ENCODE measurements at regions not wholly inside any gene's neighbourhood (a gene's known extent, or its start where the extent isn't known, plus 50 kb on each side); places are given as distances from the start of the nearest gene placed in this dataset.

GRCh38 chr7:116328161-116328560 is 117.8 kb downstream of the TES start:
- H2BK12ac ChIP-seq (ENCODE audit: low read length), result no peak overlapping the region
- no peak overlapping the region for H4K8ac ChIP-seq (ENCODE audit: low read depth, low read length)
- no CpG with 5 or more reads among the region's 1 CpG for WGBS, 2 donors (ENCODE audit: extremely low coverage in 2 of 2, insufficient read length in 2 of 2, insufficient replicate concordance in 1 of 2)
- H3K23ac ChIP-seq (ENCODE audit: low read depth, low read length, poor library complexity), result no peak overlapping the region
- H2AFZ ChIP-seq (ENCODE audit: low read length), result no peak overlapping the region
- H3K18ac ChIP-seq (ENCODE audit: low read length), result no peak overlapping the region
- H3K27me3 ChIP-seq (ENCODE audit: control insufficient read depth in 3 of 3, insufficient read depth in 3 of 3, low read depth in 1 of 3, low read length in 3 of 3), result no peaks in the 10 kb centered on the region
- no peaks in the 10 kb centered on the region for H3K9me3 ChIP-seq (replicated peaks in 1 of 2; ENCODE audit: control insufficient read depth in 2 of 2, insufficient read depth in 1 of 2, low read depth in 1 of 2, low read length in 2 of 2)
- no peak overlapping the region for H2AK5ac ChIP-seq (ENCODE audit: low read depth, low read length)
- no peak overlapping the region for H3K4ac ChIP-seq (ENCODE audit: low read length)
- no peaks in the 10 kb centered on the region for H3K4me1 ChIP-seq (ENCODE audit: control insufficient read depth in 2 of 2, insufficient read depth in 1 of 2, low read depth in 1 of 2, low read length in 2 of 2)
- no peak for DNase-seq (ENCODE audit: low spot score)
- H2BK15ac ChIP-seq (ENCODE audit: low read length), result no peak overlapping the region
- H2BK120ac ChIP-seq (ENCODE audit: low read depth, low read length), result no peak overlapping the region
- no peak overlapping the region for H4K91ac ChIP-seq (ENCODE audit: low read depth, low read length, poor library complexity)
- no peaks in the 10 kb centered on the region for H3K79me1 ChIP-seq (ENCODE audit: low read depth, low read length)
- H3K27ac ChIP-seq (replicated peaks; ENCODE audit: low read length), result no peak overlapping the region
- H3K36me3 ChIP-seq (replicated peaks in 1 of 2; ENCODE audit: control insufficient read depth in 2 of 2, insufficient read depth in 2 of 2, low read length in 2 of 2), result no peaks in the 10 kb centered on the region
- H3K9ac ChIP-seq (ENCODE audit: low read depth, low read length, poor library complexity), result no peak overlapping the region
- no peak overlapping the region for H2BK5ac ChIP-seq (ENCODE audit: low read length)
- no peak overlapping the region for H3K4me3 ChIP-seq (ENCODE audit: low read length in 2 of 2)
- no peak overlapping the region for H3K4me2 ChIP-seq (ENCODE audit: insufficient read depth, low read length, poor library complexity, severe bottlenecking)
- no peak overlapping the region for H3K14ac ChIP-seq (ENCODE audit: low read length)

GRCh38 chr7:116329686-116330503 is 119.6 kb downstream of the TES start:
- WGBS, 2 donors (ENCODE audit: extremely low coverage in 2 of 2, insufficient read length in 2 of 2, insufficient replicate concordance in 1 of 2), result no CpG with 5 or more reads among the region's 1 CpG

GRCh38 chr7:116331020-116331419 is 120.7 kb downstream of the TES start:
- H3K18ac ChIP-seq (ENCODE audit: low read length), result no peak overlapping the region
- H2BK120ac ChIP-seq (ENCODE audit: low read depth, low read length), result no peak overlapping the region
- no peak overlapping the region for H3K4ac ChIP-seq (ENCODE audit: low read length)
- H2BK15ac ChIP-seq (ENCODE audit: low read length), result no peak overlapping the region
- no peaks in the 10 kb centered on the region for H3K9me3 ChIP-seq (replicated peaks in 1 of 2; ENCODE audit: control insufficient read depth in 2 of 2, insufficient read depth in 1 of 2, low read depth in 1 of 2, low read length in 2 of 2)
- no peak overlapping the region for H2AFZ ChIP-seq (ENCODE audit: low read length)
- H3K4me2 ChIP-seq (ENCODE audit: insufficient read depth, low read length, poor library complexity, severe bottlenecking), result no peak overlapping the region
- H3K23ac ChIP-seq (ENCODE audit: low read depth, low read length, poor library complexity), result no peak overlapping the region
- no peak overlapping the region for H3K9ac ChIP-seq (ENCODE audit: low read depth, low read length, poor library complexity)
- H2BK5ac ChIP-seq (ENCODE audit: low read length), result no peak overlapping the region
- no peaks in the 10 kb centered on the region for H3K79me1 ChIP-seq (ENCODE audit: low read depth, low read length)
- no peak for DNase-seq (ENCODE audit: low spot score)
- no peak overlapping the region for H4K91ac ChIP-seq (ENCODE audit: low read depth, low read length, poor library complexity)
- H3K27ac ChIP-seq (replicated peaks; ENCODE audit: low read length), result no peak overlapping the region
- no peaks in the 10 kb centered on the region for H3K36me3 ChIP-seq (replicated peaks in 1 of 2; ENCODE audit: control insufficient read depth in 2 of 2, insufficient read depth in 2 of 2, low read length in 2 of 2)
- no peak overlapping the region for H3K4me3 ChIP-seq (ENCODE audit: low read length in 2 of 2)
- H2AK5ac ChIP-seq (ENCODE audit: low read depth, low read length), result no peak overlapping the region
- no peak overlapping the region for H4K8ac ChIP-seq (ENCODE audit: low read depth, low read length)
- H3K4me1 ChIP-seq (ENCODE audit: control insufficient read depth in 2 of 2, insufficient read depth in 1 of 2, low read depth in 1 of 2, low read length in 2 of 2), result peaks cover 0 to 2% of the 10 kb centered on the region in 2 donors
- H2BK12ac ChIP-seq (ENCODE audit: low read length), result no peak overlapping the region
- no peaks in the 10 kb centered on the region for H3K27me3 ChIP-seq (ENCODE audit: control insufficient read depth in 3 of 3, insufficient read depth in 3 of 3, low read depth in 1 of 3, low read length in 3 of 3)
- no peak overlapping the region for H3K14ac ChIP-seq (ENCODE audit: low read length)

More at GRCh38 chr7:116329686-116330503, 119.6 kb downstream of the TES start:
- H2BK120ac ChIP-seq (ENCODE audit: low read depth, low read length), result no peak overlapping the region
- H3K9me3 ChIP-seq (replicated peaks in 1 of 2; ENCODE audit: control insufficient read depth in 2 of 2, insufficient read depth in 1 of 2, low read depth in 1 of 2, low read length in 2 of 2), result no peaks in the 10 kb centered on the region
- H2BK15ac ChIP-seq (ENCODE audit: low read length), result no peak overlapping the region
- H3K9ac ChIP-seq (ENCODE audit: low read depth, low read length, poor library complexity), result no peak overlapping the region
- no peak overlapping the region for H3K4me2 ChIP-seq (ENCODE audit: insufficient read depth, low read length, poor library complexity, severe bottlenecking)
- no peak overlapping the region for H3K4ac ChIP-seq (ENCODE audit: low read length)
- H2BK12ac ChIP-seq (ENCODE audit: low read length), result no peak overlapping the region
- no peak overlapping the region for H3K14ac ChIP-seq (ENCODE audit: low read length)
- no peak overlapping the region for H4K8ac ChIP-seq (ENCODE audit: low read depth, low read length)
- H3K27me3 ChIP-seq (ENCODE audit: control insufficient read depth in 3 of 3, insufficient read depth in 3 of 3, low read depth in 1 of 3, low read length in 3 of 3), result no peaks in the 10 kb centered on the region
- H2AFZ ChIP-seq (ENCODE audit: low read length), result no peak overlapping the region
- no peak overlapping the region for H3K4me3 ChIP-seq (ENCODE audit: low read length in 2 of 2)
- H3K36me3 ChIP-seq (replicated peaks in 1 of 2; ENCODE audit: control insufficient read depth in 2 of 2, insufficient read depth in 2 of 2, low read length in 2 of 2), result no peaks in the 10 kb centered on the region
- H3K79me1 ChIP-seq (ENCODE audit: low read depth, low read length), result no peaks in the 10 kb centered on the region
- H4K91ac ChIP-seq (ENCODE audit: low read depth, low read length, poor library complexity), result no peak overlapping the region
- no peak overlapping the region for H3K27ac ChIP-seq (replicated peaks; ENCODE audit: low read length)
- H2AK5ac ChIP-seq (ENCODE audit: low read depth, low read length), result no peak overlapping the region
- no peak for DNase-seq (ENCODE audit: low spot score)
- no peak overlapping the region for H3K23ac ChIP-seq (ENCODE audit: low read depth, low read length, poor library complexity)
- peaks cover 0 to 2% of the 10 kb centered on the region in 2 donors for H3K4me1 ChIP-seq (ENCODE audit: control insufficient read depth in 2 of 2, insufficient read depth in 1 of 2, low read depth in 1 of 2, low read length in 2 of 2)
- no peak overlapping the region for H2BK5ac ChIP-seq (ENCODE audit: low read length)
- no peak overlapping the region for H3K18ac ChIP-seq (ENCODE audit: low read length)

- no peak overlapping the region for H3K14ac ChIP-seq (ENCODE audit: low read length)
Observed at GRCh38 chr7:116332766-116333165, 122.4 kb downstream of the TES start.

More at GRCh38 chr7:116332766-116333165, 122.4 kb downstream of the TES start:
- Histone ChIP-seq H2AFZ (ENCODE audit: low read length) (no peak overlapping the region), H2AK5ac (ENCODE audit: low read depth, low read length) (no peak overlapping the region), H3K4me2 (ENCODE audit: insufficient read depth, low read length, poor library complexity, severe bottlenecking) (no peak overlapping the region), H3K4ac (ENCODE audit: low read length) (no peak overlapping the region), H3K18ac (ENCODE audit: low read length) (no peak overlapping the region), H4K8ac (ENCODE audit: low read depth, low read length) (no peak overlapping the region), H3K9ac (ENCODE audit: low read depth, low read length, poor library complexity) (no peak overlapping the region), H3K4me1 (ENCODE audit: control insufficient read depth in 2 of 2, insufficient read depth in 1 of 2, low read depth in 1 of 2, low read length in 2 of 2) (peaks cover 0 to 2% of the 10 kb centered on the region in 2 donors), H3K9me3 (replicated peaks in 1 of 2; ENCODE audit: control insufficient read depth in 2 of 2, insufficient read depth in 1 of 2, low read depth in 1 of 2, low read length in 2 of 2) (no peaks in the 10 kb centered on the region), H3K23ac (ENCODE audit: low read depth, low read length, poor library complexity) (no peak overlapping the region), H2BK120ac (ENCODE audit: low read depth, low read length) (no peak overlapping the region), H3K4me3 (ENCODE audit: low read length in 2 of 2) (no peak overlapping the region), H3K27ac (replicated peaks; ENCODE audit: low read length) (no peak overlapping the region), H3K36me3 (replicated peaks in 1 of 2; ENCODE audit: control insufficient read depth in 2 of 2, insufficient read depth in 2 of 2, low read length in 2 of 2) (no peaks in the 10 kb centered on the region), H3K79me1 (ENCODE audit: low read depth, low read length) (no peaks in the 10 kb centered on the region), H2BK15ac (ENCODE audit: low read length) (no peak overlapping the region), H2BK5ac (ENCODE audit: low read length) (no peak overlapping the region), H3K27me3 (ENCODE audit: control insufficient read depth in 3 of 3, insufficient read depth in 3 of 3, low read depth in 1 of 3, low read length in 3 of 3) (no peaks in the 10 kb centered on the region), H4K91ac (ENCODE audit: low read depth, low read length, poor library complexity) (no peak overlapping the region), H2BK12ac (ENCODE audit: low read length) (no peak overlapping the region)
- DNase-seq (ENCODE audit: low spot score), result no peak
- no CpG with 5 or more reads among the region's 3 CpGs for WGBS, 2 donors (ENCODE audit: extremely low coverage in 2 of 2, insufficient read length in 2 of 2, insufficient replicate concordance in 1 of 2)

Measured in neuronal stem cell (in vitro differentiated cells).